Right hindlimb (tissue), 1 donor: ENCODE measurements at regions not wholly inside any gene's neighbourhood (a gene's known extent, or its start where the extent isn't known, plus 50 kb on each side); places are given as distances from the start of the nearest gene placed in this dataset.

Experiments
- DNase-seq: peaks from one replicate; pipeline ENCODE4 v3.0.0-alpha.2; 2018

DNA sequence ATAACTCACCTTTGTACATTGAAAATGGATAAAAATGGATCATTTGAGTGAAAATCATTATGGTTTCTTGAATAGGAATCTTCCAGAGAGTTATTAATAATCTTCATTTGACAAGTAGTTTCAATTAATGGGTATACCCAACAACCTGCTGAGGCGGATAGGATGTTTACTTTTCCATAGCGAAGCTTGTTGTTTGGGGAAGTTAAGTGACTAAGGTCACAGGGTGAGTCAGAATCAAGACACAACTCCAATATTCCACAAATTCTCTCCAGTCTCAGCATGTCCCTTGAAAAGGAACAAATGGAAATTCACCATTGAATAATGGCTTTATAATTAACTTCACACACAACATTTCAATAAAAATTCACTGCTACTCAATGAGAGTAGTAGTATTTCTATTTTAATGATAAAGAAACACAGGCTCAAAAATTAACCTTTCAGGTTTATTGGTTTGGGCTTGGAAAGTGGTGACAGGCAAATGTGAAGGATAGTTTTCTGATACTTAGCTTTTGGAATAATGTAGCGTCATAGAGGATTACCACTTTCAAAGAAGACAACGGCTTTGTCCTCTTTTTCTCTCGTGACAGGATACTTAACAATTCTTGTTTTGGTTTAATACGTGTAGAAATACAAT, 211.3 kb downstream of the GPD2 start:
- no peak for DNase-seq

DNA sequence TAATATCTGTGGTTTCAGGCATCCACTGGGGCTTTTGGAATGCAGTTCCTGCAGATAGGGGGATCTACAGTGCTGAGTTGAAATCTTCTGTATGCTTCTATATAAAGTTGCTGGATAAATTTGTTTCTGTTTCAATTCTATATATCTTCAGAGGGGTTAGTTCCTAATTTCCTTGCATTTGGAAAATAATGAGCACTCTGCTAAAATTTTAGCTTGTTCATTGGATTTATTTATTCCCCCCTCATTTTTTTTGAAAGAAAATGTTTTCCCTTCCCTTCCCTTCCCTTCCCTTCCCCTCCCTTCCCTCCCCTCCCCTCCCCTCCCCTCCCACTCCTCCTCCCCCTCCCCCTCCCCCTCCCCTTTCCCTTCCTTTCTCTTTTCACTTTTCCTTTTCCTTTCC, 212.3 kb downstream of the GPD2 start:
- DNase-seq, result no peak

DNA sequence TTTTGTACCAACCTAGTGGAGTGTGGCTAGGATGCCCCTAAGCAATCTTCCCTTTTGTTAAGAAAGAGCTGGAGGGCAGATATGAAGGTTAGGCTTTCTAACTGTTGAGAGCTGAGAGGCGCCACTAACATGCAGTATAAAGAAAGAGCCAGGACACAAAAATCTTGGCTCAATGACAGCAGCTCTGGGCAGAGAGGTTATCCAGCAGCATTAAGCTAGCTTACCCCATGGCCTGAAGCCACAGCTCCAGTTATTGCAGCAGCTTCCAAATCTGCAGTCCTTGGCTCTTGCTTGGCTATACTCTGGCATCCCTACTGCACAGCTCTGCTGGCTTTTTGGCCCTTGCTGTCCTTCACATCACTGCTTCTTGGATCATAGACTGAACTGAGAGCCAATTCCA, 213.4 kb downstream of the GPD2 start:
- DNase-seq, result peak; percentile 71

DNA sequence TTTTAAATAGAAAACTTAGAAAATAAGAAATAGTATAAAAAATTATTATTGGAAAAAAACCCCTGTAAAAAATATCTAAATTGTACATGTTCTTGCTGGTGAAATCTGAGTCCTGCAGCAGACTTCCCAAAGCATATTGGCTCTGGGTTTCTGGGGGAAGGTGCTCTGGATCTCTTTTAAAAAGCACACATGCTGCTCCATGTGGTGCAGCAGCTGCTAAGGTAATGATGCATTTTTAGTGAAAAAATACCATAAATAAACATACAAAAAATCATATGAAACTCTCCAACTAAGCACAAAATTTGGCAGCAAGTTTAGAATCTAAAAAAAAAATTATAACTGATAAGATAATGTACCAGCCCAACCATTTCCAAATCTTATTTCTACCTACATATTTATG, 216.5 kb downstream of the GPD2 start:
- DNase-seq, result no peak

DNA sequence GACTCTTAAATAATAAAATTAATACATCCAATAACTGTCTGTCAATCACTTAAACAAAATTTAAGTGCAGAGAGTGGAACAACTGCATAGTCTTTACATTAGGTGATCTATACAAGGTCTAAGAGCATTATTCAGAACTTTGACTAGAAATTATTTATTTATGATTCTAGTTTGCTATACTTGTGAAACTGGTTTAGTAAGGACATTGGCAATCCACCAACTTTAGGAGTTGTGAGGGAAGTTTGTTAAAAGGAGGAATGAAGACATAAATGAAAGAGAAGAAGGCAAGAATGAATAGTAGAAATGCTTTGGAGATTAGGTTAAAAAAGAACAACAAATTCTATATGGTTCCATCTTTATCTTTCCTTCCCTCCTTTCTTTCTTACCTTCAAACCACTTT, 217.5 kb downstream of the GPD2 start:
- DNase-seq, result no peak

DNA sequence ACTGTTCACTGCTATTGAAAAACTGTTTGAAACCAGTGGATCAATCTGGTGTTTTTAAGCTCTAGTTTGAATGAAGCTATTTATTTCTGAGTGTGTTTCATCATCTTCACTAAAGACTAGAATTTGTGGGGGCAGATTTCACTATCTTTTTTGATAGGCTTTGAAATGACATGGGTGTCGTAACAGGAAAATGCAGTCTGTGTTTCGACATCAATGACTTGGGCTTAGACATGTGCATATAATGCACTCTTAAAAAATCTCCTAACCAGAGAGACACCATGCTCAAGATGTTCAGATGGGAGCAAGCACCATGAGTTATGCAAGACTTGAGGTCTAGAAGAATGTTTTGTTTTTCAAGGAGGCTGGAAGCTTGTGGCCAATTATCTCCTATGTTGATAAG, 221.6 kb downstream of the GPD2 start:
- no peak for DNase-seq

DNA sequence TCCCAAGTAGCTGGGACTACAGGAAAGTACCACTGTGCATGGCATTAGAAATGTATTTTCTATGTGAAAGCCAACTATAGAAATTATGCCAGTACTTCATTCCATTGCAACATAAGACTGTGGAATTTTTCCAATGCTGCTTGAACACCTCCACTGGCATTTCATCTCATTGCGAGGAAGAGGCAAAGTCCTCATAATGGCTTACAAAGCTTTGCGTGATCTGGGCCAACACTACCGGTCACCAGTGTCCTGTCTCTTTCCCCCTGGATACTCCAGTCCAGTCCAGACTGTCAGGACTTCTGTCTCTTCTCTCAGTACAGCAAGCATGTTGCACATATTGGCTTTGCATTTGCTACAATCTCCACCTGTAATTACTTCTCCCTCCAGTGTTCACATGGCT, 223.5 kb downstream of the GPD2 start:
- no peak for DNase-seq

DNA sequence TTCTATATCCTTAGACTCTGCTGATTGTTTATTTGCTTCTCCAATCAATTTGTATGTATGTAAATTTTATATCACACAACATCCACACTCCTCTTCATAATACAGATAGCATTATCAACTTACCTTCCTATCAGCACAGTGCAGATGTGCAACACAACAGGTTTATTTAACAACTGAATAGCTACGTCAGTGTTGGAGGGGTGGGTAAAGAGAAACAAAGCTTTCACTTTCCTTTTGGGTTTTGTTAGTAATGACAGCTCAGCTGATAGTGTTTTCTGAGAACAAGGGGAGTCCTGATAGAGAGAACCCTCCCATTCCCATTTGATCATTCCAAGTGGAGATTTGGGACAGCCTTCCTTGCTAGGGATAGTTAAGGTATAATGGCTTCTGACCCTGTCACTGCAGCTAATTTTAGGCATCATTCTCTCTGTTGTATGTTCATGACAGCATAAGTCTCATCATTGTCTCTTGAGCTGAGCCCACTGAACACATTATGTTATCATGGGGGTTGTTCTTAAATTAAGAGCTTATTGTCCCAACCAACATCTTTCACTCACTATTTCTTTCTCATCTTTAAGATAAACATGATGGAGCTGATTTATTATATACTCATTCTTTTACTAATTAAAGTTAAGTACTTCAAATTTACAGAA, 227.7 kb downstream of the GPD2 start:
- no peak for DNase-seq

DNA sequence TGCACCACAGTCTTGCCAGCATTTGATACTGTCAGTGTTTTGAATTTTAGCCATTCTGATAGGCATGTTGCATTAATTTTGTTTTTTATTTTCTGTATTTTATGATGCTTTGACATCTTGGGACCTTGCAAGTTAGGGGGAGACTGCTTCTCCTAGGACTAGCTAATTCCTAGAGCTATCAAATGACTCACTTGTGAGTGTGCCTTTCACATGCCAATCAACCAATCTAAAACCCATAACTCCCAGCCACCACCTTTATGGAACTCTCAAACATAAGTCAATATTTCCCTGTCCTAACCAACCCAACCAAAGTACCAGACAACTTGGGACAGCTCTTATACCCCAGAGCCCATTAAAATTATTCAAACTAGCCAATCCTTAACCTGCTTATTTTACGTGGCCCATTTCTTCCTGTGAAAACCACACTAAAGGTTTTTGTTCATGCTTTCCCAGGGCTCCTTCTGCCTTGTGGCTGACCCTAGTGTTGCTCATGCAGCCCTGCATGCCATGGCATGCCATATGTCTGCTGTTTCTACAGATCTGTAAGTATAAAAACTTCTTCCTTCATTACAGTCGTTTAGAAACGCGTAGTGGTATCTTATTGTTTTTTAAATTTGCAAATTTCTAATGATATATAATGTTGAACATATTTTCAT, 230.1 kb downstream of the GPD2 start:
- no peak for DNase-seq

DNA sequence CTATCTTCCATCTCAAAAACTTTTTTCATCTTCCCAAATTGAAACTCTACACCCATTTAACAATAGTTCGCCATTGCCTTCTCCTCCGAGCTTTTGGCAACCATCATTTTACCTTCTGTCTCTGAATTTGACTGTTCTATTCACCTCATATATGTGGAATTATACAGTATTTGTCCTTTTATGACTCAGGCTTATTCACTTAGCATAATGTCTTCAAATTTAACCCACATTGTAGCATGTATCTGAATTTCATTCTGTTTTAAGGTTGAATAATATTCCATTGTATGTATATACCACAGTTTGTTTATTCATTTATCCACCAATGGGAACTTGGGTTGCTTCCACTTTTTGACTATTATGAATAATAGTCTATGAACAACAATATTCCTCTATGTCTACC, 233.9 kb downstream of the GPD2 start:
- DNase-seq, result no peak

DNA sequence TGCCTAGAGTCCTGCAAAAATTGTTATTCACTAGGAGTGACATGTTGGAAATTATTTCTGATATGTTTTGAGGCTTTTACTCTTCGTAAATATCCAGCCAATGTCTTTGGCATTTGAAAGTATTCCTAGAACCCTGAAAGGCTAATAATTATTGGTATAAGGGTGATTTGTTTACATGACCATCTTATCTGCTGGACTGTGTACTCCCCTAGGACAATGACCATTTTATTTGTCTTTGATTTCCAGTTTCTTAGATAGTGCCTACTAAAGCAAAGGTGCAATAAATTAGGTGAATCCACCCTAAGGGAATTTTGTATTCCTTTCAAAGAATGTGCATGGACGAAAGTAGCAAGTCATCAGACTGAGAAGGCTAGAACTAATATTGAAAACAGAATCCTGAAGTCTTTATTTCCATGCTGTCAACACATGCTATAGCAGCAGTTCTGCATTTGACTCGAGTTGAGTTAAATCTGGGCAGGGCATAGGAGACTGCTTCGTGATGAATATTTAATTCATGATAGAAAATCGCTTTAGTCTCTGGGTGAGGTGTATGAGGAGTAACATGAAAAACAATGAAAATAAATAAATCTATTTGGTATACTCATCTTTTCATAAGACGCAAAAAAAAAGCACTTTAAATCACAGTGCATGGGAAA, 235.7 kb downstream of the GPD2 start:
- DNase-seq, result no peak

DNA sequence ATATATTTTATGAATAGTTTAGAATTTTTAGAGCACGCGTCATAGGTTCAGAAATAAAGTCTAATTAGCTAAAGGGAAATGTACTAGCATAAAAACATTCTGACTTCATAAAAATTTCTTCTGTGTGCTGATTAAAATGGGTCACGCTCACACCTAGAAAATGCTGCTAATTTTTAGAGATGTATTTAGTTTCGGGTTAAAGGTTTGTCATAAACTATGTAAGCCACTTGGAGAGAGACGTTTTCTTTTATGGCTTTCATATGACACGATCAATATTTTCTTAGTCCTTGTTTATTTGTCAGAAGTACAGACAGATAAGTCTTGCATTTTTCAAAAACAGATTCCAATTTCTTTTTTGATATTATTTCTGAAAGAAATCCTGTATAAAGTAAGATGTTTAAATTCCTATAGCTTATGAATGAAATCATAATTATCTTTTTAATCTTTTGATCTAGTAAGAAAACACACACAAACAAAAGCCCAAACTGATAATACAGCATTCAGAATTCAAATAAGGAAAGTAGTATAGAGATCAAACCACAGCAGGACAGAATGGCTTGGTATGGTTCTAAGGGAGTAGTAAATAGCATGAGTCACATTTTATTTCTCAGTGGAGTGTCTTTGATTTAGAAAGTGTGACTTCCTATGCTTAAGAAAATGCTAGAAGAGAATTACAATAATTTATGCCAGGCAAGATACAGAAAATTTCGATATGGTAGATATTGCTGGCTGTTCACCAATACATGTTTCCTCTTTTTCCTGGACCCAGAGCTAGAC, 236.6 kb downstream of the GPD2 start:
- no peak for DNase-seq

DNA sequence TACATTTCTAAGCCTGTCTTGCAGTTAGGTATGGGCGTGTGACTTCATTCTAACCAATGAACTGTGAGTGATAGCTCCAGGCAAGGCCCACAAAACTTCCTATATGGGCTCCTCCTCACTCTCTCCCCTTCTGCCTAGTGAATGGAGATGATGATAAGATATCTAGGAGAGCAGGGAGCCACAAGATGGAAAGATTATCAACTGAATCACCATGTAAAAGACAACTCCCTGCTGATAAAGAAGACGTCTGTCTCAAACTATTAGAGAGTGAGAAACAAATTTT, 237.1 kb downstream of the GPD2 start:
- no peak for DNase-seq

DNA sequence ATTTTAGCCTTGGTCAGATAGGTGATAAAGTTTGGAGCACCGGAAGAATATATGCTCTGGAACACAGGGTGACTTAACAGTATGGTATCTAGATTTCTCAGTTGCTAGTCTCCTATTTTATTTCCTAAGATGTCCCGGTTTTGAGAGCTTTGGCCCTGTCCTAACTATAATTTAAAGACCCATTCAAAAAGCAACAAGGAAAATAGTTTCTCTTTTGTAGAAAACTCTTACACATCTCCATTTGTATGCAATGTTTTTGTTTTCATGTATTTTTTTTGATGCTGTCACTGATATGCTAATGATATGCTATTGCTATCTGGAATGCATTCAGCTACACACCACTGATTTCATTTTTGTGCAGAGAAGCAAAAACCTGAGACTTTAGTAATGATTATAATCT, 237.8 kb downstream of the GPD2 start:
- no peak for DNase-seq

DNA sequence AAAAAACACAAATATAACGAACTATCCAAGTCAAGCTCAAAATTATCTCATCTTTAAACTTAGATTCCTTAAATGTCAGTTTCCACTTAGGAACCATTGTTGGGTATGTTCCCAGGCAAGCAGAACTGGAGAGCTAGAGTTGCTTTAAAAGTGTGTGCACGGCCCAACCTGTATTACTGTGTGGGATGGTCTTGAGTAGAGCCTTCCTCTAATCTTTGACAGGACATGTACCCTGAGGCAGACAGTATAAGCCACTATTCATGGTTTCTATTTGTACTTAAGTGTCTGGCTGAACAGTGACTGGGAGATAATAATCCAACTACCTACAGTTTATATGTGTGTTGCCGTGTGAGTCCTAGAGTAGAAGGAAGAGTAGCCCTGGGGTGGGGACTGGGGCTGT, 239.7 kb downstream of the GPD2 start:
- no peak for DNase-seq

DNA sequence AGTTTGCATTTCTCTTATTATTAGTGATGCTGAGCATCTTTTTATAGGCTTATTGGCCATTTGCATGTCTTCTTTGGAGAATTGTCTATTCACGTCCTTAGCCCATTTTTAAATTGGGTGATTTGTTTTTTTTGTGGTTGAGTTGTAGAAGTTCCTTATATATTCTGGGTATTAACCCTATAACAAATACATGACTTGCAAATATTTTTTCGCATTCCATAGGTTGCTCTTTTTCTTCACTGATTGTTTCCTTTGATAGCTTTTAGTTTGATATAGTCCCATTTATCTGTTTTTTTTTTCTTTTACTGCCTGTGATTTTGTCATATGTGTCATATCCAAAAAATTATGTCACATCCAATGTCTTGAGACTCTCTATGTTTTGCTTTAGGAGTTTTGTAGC, 243.6 kb downstream of the GPD2 start:
- no peak for DNase-seq

DNA sequence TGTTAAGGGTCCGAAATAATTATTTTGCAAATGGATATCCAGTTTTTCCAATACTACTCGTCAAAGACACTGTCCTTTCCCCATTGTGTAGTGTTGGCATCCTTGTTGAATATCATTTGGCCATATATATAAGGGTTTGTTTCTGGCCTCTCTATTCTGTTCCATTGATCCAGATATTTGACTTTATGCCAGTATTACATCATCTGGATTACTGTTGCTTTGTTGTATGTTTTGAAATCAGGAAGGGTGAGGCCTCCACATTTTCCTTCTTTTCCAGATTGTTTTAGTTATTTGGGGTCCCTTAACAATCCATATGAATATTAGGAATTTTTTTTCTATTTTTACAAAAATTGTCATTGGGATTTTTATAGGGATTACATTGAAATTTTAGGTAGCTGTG, 244.1 kb downstream of the GPD2 start:
- no peak for DNase-seq

DNA sequence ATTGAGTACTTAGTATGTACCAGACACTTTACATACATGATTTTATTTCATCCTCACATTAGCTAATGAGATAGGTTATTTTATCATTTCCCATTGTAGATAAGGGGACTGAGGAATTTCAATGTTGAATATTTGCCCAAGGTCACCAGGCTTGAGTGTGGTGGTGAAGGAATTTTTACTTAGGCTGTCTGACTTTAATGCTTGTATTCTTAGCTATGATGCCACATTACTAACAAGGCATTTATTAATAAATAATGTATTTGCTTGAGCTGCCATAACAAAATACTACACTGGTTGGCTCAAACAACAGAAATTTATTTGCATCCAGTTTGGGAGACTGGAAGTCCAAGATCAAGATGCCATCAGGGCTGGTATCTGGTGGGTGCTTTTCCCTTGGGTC, 250.9 kb downstream of the GPD2 start:
- no peak for DNase-seq

DNA sequence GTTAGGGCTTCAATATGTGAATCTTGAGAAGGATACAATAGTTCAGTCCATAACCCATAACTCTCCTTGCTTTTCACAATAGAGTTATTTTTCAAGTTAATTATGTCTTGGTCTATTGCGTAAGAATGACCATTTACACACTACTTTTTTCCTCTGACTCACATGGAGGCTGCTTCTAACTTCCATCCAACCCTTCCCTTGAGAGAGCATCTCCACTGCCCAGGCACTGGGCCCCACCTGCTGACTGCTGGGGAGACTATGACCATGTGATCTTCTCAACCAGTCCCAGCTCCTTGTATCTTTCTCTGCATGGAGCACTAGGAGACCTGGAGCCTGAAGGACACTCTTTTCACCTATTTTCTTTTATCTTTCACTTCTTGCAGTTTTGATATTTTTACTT, 251.5 kb downstream of the GPD2 start:
- no peak for DNase-seq

DNA sequence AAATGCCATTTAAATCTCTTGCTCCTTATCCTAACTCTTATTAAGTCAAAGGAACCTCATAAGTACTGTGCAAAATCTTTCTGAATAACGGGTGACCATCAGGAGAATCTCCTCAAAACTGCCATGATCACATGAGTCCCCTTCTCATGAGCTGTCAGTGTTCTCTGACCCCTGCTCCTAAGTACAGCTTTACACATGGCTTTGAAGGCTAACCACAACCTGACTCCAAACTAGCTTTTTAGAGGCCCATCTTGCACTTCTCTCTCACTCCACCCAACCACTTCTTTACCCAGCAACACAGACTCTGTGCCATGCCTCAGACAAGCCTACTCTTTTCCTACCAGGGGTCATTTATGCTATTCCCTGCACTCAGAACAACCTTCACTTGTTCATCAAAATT, 253.8 kb downstream of the GPD2 start:
- DNase-seq, result no peak

DNA sequence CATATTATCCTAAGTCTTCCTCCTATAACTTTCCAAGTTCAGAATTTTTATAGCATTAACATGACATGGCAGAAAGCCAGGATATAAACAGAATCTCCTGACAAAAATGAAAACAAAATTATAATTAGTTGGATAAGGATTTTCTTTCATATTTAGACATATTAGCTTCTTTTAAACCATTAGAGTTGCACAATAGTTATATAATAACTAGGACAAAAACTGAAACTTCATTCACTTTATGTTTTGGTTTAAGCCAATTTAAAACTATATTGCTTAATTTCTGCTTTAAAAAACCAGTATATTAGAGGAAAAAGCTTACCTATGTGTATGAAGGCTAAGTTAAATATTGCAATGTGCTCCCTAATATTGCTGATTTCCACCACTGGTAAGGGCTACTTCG, 254.8 kb downstream of the GPD2 start:
- DNase-seq, result no peak

DNA sequence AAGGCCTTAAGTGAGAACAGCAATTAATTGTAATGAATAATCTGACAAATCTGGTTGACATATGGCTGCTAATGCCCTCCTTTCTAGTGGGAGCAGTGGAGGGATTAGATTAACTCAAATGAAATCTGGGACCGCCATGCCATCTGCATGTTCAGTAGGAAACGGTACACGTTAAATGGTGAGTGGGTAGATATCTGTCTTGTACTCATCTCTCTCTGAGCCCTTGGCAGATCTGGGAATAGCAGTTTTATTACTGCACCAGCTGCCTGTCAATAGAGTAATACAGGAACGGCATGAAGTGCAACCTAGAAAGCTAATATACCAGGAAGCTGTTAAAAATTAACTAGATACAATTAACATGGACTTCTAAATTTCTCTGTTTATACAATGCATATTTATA, 258.8 kb downstream of the GPD2 start:
- DNase-seq, result no peak

DNA sequence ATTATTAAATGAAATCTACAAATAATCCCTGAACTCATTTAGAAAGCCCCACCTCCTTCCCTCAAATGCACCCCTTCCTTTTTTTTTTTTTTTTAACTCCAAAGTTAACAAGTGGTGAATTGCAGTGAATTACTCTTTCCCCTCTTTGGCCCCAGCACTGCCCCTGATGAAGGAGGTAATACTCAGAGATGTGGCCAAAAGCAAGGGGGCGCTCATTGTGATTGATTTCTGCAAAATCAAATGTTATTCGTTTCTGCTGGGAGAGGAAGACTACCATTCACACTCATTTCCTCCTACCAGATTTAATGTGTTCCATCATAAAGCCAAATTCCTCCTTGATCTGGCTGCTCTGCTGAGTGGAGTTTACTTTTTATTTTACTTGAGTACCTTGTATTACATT, 259.4 kb downstream of the GPD2 start:
- DNase-seq, result no peak

DNA sequence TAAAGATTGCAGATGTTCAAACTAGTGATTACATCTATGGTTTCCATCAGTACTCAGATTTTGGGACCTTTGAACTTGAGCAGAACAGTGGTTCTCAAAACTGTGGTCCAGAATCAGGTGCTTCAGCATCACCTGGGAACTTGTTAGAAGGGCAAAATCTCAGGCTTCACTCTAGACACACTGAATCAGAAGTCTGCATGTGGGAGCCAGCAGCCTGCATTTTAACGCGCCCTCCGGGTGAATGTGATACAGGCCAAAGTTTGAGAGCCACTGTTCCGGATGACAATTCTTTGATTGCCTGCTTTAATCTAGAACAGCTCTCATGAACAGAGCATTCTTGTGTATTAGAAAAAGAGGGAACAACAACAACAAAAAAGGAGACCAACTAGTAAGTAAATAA, 261.7 kb downstream of the GPD2 start:
- no peak for DNase-seq
